ENCODE measurements at regions not wholly inside any gene's neighbourhood (a gene's known extent, or its start where the extent isn't known, plus 50 kb on each side); places are given as distances from the start of the nearest gene placed in this dataset.
"Not testable (repeated sequence)": the region's sequence is repeated elsewhere in the genome, so short reads cannot be mapped to it uniquely, and the experiment has no call there.

- not testable (repeated sequence) for DNase-seq
Measured at GRCh38 chr3:10109-10996, 186.2 kb upstream of the CHL1 start.

GRCh38 chr3:11734-12133 lies 184.8 kb upstream of the CHL1 start:
- no peak for DNase-seq

- DNase-seq = no peak
Measured at GRCh38 chr3:14652-15051, 181.9 kb upstream of the CHL1 start.

GRCh38 chr3:16366-16765 lies 180.2 kb upstream of the CHL1 start:
- DNase-seq = no peak

GRCh38 chr3:20421-20820 lies 176.1 kb upstream of the CHL1 start:
- no peak for DNase-seq

- DNase-seq = no peak
Measured at GRCh38 chr3:24006-24405, 172.6 kb upstream of the CHL1 start.

- DNase-seq = no peak
Measured at GRCh38 chr3:25056-25455, 171.5 kb upstream of the CHL1 start.

- not testable (repeated sequence) for DNase-seq
Measured at GRCh38 chr3:35985-36384, 160.6 kb upstream of the CHL1 start.

GRCh38 chr3:42871-43744 lies 153.5 kb upstream of the CHL1 start:
- DNase-seq = peak; percentile 25

GRCh38 chr3:44028-44676 lies 152.4 kb upstream of the CHL1 start:
- no peak for DNase-seq

- DNase-seq = not testable (repeated sequence)
Measured at GRCh38 chr3:44941-45340, 151.6 kb upstream of the CHL1 start.

- no peak for DNase-seq
Measured at GRCh38 chr3:46576-46975, 150.0 kb upstream of the CHL1 start.

- not testable (repeated sequence) for DNase-seq
Measured at GRCh38 chr3:53441-53840, 143.1 kb upstream of the CHL1 start.

GRCh38 chr3:54240-54639 lies 142.3 kb upstream of the CHL1 start:
- no peak for DNase-seq

GRCh38 chr3:56672-57071 lies 139.9 kb upstream of the CHL1 start:
- no peak for DNase-seq

- DNase-seq = no peak
Measured at GRCh38 chr3:59854-60253, 136.7 kb upstream of the CHL1 start.

- no peak for DNase-seq
Measured at GRCh38 chr3:63095-63765, 133.3 kb upstream of the CHL1 start.

GRCh38 chr3:69690-70089 lies 126.9 kb upstream of the CHL1 start:
- no peak for DNase-seq

- no peak for DNase-seq
Measured at GRCh38 chr3:72776-73175, 123.8 kb upstream of the CHL1 start.

- no peak for DNase-seq
Measured at GRCh38 chr3:73271-73670, 123.3 kb upstream of the CHL1 start.

- DNase-seq = no peak
Measured at GRCh38 chr3:74676-75243, 121.8 kb upstream of the CHL1 start.

GRCh38 chr3:75260-75659 lies 121.3 kb upstream of the CHL1 start:
- DNase-seq = no peak

GRCh38 chr3:79542-79941 lies 117.0 kb upstream of the CHL1 start:
- DNase-seq = no peak
